AG09309 (cell line): ENCODE measurements at regions not wholly inside any gene's neighbourhood (a gene's known extent, or its start where the extent isn't known, plus 50 kb on each side); places are given as distances from the start of the nearest gene placed in this dataset.

Source experiments
- DNase-seq: peaks from one replicate; pipeline ENCODE4 v3.0.0-alpha.2; 2010; ENCODE audit warnings: low read depth
- H3K4me3 ChIP-seq: 2 replicates; pipeline ENCODE4 v1.5.1; 2011; ENCODE audit warnings: mild to moderate bottlenecking, low read depth, low read length, moderate library complexity; ENCODE audit not compliant: control insufficient read depth
- TF ChIP-seq, protein P1 (sequence below): IDR thresholded peaks from 2 replicates; pipeline ENCODE4 v1.5.1; 2011; ENCODE audit warnings: mild to moderate bottlenecking, low read depth, low read length, inconsistent platforms; ENCODE audit not compliant: insufficient read depth, control insufficient read depth; ENCODE audit errors: missing control alignments

DNA sequence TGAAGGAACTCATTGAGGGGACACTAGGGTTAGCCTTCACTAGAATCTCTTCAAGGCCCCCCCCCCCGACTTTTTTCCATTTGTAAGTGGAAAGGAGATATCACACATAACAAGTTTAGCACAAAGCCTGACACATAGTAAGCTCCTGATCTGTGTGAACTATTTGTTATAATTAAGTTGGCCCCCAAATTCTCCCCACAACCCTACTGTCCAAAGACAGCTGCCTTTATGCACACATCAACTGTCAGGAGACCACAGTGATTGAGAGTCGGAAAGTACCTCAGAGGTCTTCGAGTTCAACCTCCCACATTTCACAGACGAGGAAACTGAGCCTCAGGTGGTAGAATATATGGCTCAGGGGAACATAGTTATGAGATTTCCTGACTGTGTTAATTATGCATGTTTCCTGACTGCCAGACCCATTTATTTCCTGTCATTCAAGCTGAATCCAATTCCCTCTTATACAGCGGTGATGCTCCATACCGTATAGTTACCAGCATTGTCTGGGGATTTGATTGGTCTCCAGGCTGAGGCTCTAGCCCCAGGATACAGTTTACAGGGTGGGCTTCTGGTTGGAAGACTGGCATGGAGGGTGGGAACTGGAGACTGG is 227.4 kb upstream of the CMC1 start:
- H3K4me3 ChIP-seq = no peak overlapping the region
- TF ChIP-seq, protein P1, sequence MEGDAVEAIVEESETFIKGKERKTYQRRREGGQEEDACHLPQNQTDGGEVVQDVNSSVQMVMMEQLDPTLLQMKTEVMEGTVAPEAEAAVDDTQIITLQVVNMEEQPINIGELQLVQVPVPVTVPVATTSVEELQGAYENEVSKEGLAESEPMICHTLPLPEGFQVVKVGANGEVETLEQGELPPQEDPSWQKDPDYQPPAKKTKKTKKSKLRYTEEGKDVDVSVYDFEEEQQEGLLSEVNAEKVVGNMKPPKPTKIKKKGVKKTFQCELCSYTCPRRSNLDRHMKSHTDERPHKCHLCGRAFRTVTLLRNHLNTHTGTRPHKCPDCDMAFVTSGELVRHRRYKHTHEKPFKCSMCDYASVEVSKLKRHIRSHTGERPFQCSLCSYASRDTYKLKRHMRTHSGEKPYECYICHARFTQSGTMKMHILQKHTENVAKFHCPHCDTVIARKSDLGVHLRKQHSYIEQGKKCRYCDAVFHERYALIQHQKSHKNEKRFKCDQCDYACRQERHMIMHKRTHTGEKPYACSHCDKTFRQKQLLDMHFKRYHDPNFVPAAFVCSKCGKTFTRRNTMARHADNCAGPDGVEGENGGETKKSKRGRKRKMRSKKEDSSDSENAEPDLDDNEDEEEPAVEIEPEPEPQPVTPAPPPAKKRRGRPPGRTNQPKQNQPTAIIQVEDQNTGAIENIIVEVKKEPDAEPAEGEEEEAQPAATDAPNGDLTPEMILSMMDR = no peak
- DNase-seq = no peak

DNA sequence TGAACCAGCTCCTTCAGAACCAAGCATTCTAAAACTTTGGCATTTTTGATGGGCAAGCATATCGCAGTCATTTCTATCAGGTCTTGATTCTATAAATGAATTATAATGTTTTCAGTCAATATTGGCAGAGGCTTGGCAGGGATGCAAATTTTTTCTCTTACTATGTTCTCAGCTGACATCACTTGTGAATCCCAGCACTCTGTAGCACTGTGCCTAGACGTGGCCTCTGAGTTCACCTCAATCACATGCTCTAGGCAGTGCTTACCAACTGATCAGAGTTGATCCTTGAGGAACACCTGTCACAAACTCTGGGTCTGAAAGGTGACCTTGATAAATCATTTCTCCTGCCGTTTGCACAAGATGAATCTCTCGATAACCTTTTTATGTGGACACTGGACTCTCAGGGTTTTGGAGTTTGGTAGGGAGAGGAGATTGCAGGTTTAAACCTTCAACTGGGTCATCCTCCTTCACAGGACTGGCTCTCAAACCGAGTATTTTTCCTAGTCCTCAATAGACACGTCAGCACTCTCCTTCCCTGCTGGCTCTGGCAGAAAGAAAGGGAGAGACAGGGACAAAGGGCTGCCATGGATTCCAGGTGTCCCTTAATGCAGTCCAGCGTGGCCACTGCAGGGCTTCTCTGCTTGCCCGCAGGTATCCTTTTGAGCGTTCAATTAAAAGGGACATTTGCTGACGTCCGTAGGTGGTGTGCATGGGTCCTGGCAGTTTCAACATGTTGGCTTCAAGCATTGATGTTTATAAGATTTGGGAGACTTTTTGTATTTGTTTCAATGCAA is 222.3 kb upstream of the CMC1 start:
- TF ChIP-seq, protein P1 = no peak
- DNase-seq = no peak

DNA sequence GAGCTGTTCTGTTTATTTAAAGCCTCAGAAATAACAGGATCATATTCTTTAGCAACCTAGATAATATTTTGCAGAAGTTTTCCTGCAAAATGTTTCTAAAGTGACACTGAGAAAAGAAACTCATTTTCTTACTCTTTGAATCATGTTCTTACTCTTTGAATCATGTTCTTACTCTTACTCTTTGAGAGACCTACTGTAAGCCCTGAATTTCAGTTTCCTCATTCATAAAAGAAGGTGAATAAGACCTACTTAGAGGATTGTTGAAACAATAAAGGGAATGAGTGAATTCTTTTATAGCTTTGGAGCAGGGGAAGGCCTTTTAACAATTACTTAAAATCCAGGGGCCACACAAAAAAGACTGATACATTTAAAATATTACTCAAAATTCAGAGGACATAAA is 221.7 kb upstream of the CMC1 start:
- TF ChIP-seq, protein P1 = no peak
- no peak for DNase-seq
- H3K4me3 ChIP-seq = no peak overlapping the region

More for the DNA sequence above, 222.3 kb upstream of the CMC1 start:
- no peak overlapping the region for H3K4me3 ChIP-seq

DNA sequence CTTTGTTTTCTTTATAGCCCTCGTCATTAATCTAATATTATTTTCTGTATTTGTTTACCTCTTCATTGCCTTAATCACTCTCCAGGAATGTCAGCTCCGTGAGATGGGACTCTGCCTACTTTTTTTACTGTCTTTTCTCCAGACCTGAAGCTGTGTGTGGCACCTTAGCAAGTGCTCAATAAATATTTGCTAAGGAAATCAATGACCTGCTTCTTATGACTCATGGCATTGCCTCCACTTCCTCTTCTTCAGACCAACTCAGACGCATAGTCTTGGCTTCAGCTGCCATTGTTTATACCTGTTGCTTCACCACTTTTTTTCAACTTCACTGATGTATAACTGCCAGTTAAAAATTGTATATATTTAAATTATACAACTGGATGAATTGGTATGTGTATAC is 218.5 kb upstream of the CMC1 start:
- TF ChIP-seq, protein P1 = no peak
- no peak overlapping the region for H3K4me3 ChIP-seq
- no peak for DNase-seq

DNA sequence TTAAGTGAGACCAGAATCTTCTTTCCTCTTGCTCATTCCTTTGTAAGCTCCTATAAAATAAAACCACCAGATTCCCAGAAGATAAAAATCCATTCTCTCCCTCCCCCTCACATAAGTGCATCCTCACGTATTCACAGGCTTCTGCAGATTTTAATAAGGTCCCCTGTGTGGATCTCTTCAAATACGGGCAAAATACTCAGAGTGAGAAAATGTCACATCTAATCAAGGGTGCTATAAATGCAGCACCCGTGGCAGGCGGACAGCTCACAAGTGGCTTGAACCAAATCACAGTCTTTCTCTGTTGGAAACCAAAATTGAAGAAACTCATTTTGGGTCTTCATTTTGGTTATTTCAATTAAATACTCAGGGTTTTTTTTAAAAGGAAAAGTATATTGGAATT is 212.9 kb upstream of the CMC1 start:
- no peak for DNase-seq
- H3K4me3 ChIP-seq = no peak overlapping the region
- TF ChIP-seq, protein P1 = no peak

DNA sequence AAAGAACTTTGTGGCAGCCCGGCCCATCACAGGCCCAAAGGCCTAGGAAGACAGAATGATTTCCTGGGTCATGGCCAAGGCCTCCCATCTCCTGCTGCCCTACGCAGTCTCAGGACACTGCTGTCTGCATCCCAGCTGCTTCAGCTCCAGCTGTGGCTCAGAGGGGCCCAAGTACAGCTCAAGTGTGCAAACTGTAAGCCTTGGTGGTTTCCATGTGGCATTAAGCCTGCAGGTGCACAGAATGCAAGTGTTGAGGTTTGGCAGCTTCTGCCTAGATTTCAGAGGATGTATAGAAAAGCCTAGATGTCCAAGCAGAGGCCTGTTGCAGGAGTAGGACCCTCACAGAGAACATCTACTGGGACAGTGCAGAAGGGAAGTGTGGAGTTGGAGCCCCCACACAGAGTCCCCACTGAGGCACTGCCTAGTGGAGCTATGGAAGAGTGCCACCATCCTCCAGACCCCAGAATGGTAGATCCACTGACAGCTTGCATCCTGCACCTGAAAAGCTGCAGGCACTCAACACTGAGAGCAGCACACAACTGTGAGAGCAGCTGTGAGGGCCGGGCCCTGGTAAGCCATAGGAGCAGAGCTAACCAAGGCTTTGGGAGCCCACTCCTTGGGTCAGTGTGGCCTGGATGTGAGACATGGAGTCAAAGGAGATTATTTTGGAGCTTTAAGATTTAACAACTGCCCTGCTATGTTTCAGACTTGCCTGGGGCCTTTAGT is 208.2 kb upstream of the CMC1 start:
- no peak for DNase-seq
- TF ChIP-seq, protein P1 = no peak
- no peak overlapping the region for H3K4me3 ChIP-seq
